Stromal cell of bone marrow (primary cell): ENCODE measurements at regions not wholly inside any gene's neighbourhood (a gene's known extent, or its start where the extent isn't known, plus 50 kb on each side); places are given as distances from the start of the nearest gene placed in this dataset.

Experiments
- DNase-seq: peaks from one replicate; pipeline ENCODE4 v3.0.0-alpha.2; 2012; ENCODE audit warnings: low read depth

DNA sequence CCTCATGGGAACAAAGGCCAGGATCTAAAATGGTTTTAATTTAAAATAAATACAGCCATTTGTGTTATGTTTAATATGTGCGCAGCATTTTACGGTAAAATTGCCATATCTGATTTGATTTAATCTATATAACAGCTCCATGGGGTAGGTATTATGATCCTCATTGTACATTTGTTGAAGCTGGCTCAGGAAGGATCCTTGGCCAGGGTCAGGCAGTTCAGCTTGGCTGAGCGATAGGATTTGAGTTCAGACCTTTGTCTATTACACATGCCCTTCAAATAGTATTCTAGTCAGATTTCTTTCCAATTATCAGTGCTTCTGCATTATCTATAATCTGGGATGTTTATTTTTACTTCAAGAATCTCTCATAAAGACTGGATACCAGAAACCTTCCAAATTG is 950.4 kb upstream of the EEF2KMT start:
- no peak for DNase-seq

DNA sequence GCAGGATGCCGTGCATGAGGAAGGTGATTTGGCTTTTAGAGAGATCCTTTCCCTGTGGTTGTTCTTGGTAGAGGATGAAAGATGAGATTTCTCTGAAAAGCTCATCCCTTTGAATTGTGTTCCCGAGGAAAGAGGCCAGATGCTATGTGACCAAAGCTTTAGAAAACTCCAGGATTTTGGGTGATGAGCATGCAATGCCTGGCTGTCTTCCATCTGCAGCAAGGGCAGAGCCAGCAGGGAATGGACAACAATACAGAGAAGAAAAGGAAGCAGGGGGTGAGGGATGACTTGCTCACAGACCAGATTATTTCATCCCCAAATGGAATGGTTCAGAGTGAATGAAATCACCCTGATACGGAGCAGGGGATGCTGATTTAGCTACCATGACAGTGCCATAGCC is 949.7 kb upstream of the EEF2KMT start:
- DNase-seq, result no peak

- DNase-seq, result no peak
These were observed 941.5 kb upstream of the EEF2KMT start for GRCh38 chr16:6038941-6039645.

GRCh38 chr16:6035161-6035560 is 937.6 kb upstream of the EEF2KMT start:
- no peak for DNase-seq

DNA sequence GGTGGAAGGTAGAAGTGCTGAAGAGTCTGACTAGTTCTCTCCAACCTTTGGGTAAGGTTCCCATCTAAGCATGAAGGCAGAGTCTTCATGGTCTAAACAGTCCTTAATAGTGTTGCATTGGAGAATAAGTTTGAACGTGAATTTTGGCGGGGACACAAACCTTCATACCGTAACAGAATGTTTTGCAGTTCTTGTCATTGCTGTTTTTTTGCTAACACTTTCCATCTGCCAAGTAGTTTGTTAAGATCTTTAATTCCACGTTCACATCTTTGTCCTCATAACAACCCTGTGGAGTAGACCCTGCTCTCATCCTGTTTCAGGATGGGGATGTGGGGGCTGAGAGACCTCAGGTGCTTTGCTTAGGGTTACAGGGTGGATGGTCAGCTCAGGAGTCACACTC is 936.9 kb upstream of the EEF2KMT start:
- DNase-seq, result no peak

GRCh38 chr16:6032438-6032837 is 934.8 kb upstream of the EEF2KMT start:
- no peak for DNase-seq

- DNase-seq, result no peak
These were observed 934.0 kb upstream of the EEF2KMT start for GRCh38 chr16:6031567-6031966.

GRCh38 chr16:6031102-6031501 is 933.5 kb upstream of the EEF2KMT start:
- DNase-seq, result no peak

DNA sequence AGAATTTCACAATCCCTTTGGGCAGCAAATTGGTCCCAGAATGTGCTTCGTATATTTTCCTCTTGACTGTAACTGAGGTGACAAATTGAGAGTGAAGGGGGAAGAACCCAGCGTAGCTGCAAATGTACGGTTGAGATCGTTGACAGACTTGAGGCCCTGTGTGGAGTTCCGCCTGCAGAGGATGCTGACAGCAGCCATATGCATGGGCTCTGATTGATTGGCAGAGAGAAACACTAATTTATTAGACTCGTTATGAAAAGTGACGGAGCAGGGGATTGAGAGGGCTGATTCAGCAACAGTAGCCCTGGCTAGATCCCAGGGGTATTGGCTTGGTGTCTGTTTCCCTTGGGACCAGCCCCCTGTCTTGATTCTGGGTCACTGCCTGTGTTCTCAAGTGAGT is 930.1 kb upstream of the EEF2KMT start:
- no peak for DNase-seq

GRCh38 chr16:6023449-6023848 is 925.9 kb upstream of the EEF2KMT start:
- DNase-seq, result no peak

DNA sequence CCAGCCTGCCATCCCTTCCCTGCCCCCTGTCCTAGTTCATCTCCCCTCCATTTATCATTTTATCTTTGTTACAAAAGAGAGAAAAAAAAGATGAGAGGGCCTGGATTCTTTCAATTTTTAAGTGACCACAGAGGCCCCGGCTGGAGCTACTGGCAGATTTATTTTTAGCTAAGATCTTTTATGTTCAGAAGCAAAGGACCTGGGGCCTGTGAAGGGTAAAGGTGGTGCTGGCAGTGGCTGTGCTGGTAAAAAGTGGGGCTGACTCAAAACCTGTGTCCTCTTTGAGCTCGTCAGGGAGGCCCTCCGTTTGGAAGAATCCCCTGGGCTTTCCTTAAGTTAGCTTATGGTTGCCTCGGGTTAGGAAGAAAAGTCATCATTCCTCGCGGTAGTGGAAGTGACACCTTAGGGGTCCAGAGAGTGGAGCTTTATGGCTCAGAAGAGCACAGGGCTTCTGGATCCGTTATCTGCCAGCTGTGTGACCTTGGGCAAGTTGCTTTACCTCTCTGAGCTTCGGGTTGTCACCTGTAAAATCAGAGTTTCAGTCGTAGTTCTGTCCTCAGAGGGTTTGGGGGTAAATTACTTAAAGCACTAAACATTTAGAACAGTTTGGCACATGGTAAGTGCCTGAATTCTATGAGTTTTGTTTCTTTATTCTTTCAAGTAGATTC is 923.8 kb upstream of the EEF2KMT start:
- DNase-seq, result no peak

DNA sequence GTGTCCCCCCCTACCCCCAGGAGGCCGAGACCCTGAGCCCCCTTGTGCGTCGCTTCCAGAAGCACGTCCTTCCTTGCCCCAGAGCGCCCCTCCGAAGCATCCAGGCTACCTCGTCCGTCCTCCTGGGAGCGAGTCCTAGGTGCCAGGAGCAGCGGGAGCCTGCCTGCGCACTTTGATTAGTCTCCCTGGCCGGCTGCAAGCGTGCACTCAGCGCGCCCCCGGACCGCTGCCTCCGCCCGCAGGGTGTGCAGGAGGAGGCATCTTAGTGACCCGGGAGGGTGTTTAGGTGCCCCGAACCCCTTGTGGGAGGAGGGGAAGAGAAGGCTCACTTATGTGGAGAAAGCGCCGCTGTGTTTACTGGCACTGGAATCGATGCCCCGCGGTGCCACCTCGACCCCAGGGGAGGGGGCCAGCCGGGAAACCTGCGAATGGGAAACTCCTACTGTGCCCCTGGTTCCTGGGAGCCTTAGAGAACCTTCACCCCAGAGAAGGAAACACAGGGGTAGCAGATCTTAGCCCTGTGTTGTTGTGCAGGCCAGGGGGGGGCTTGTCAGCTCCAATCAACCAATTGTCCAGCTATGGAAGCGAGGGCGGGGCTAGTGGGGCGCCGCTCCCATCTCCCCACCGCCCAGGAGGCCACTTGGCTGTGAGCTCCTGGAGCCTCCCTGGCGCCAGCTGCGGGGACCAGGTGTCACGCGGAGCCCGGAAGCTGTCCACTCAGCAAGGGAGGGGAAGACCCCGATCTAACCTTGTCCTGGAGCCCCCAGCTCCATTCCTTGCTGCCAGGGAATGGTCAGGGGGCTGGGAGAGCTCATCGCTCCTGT is 922.8 kb upstream of the EEF2KMT start:
- DNase-seq, result no peak

- no peak for DNase-seq
These were observed 921.9 kb upstream of the EEF2KMT start for GRCh38 chr16:6019490-6019991.

GRCh38 chr16:6018848-6019489 is 921.4 kb upstream of the EEF2KMT start:
- DNase-seq, result no peak

GRCh38 chr16:6016530-6017184 is 919.1 kb upstream of the EEF2KMT start:
- no peak for DNase-seq

DNA sequence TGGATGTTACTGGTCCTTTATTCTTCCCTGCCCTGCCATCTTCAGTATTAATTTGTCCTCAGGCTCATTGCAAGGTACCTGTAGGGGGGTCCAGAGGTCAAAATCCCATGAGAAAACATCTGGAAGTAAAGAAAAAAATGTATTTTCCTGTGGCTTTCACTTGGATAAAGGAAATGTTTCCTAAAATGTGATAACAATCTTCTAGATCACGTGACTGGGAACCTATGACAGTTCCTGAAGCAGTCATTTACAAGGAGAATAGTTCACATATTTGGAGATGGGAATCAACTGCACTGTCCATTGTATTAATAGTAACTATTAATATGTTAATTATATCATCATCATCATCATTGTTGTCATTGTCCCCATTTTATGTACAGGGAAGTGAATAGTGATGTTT is 915.1 kb upstream of the EEF2KMT start:
- DNase-seq, result no peak

DNA sequence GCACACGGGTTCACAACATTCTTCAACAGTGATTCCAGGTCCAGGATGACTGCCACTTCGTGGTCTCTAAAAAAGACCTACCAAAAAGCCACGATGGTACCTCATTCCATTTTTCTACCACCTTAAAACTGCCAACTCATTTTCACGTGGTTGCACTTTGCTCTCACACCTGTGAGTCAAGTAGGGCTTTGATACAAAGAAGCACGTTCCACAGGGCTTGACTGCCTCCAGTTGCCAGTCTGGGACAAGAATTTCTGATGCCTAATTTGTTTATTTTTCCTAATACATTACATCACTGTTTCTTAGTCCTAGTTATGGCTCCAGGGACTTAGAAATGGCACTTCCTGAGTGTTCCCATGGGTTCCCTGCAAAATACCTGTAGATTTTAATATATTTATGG is 911.6 kb upstream of the EEF2KMT start:
- no peak for DNase-seq

DNA sequence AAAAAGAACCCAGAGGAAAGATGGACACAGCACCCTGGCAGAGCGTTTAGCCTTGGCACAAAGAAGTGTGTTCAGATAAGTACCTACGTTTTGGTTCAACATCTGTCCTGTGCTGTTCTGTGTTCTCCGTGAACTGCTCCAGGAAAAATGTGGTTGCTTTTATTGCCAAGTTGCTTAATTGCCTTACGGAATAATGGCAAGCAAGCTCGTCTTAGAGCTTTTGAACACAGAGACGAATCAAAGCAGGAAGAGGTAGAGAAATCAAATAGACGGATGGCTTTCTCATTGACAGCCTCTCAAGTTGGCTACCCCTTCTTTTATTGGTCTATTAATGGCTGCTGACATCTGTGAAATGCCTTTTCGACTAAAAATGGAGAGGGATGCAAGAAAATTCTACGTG is 911.1 kb upstream of the EEF2KMT start:
- DNase-seq, result no peak

- DNase-seq, result no peak
These were observed 895.8 kb upstream of the EEF2KMT start for GRCh38 chr16:5993356-5993755.

GRCh38 chr16:5982979-5983378 is 885.4 kb upstream of the EEF2KMT start:
- DNase-seq, result no peak

GRCh38 chr16:5979905-5980550 is 882.4 kb upstream of the EEF2KMT start:
- no peak for DNase-seq
